Activated T-cell treated with anti-CD3 and anti-CD28 coated beads for 48 hours (primary cell): ENCODE measurements at regions not wholly inside any gene's neighbourhood (a gene's known extent, or its start where the extent isn't known, plus 50 kb on each side); places are given as distances from the start of the nearest gene placed in this dataset.

Source experiments
- DNase-seq: peaks from one replicate; pipeline ENCODE4 v3.0.0-alpha.2; 2020; ENCODE audit warnings: low read depth

DNA sequence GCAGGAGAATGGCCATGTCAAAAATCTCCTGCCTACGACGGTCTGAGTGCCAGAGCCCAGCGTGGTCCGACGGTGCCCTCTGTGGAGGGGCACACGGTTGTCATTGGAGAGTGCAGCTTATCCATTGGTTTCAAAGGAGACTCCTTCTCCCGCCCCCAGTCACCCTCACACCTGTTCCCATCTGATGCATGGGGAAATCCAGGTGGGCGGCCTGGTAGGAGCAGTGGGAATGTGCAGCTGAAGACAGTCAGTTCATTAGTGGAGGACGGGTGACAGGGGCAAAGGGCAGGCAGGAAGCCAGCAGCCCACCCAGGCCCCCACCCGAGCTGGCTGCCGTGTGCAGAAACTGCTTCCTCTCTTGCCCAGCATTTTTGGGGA lies 162.3 kb downstream of the IRF8 start:
- DNase-seq: no peak

- no peak for DNase-seq
Observed at GRCh38 chr16:86061721-86062120, 162.8 kb downstream of the IRF8 start.

DNA sequence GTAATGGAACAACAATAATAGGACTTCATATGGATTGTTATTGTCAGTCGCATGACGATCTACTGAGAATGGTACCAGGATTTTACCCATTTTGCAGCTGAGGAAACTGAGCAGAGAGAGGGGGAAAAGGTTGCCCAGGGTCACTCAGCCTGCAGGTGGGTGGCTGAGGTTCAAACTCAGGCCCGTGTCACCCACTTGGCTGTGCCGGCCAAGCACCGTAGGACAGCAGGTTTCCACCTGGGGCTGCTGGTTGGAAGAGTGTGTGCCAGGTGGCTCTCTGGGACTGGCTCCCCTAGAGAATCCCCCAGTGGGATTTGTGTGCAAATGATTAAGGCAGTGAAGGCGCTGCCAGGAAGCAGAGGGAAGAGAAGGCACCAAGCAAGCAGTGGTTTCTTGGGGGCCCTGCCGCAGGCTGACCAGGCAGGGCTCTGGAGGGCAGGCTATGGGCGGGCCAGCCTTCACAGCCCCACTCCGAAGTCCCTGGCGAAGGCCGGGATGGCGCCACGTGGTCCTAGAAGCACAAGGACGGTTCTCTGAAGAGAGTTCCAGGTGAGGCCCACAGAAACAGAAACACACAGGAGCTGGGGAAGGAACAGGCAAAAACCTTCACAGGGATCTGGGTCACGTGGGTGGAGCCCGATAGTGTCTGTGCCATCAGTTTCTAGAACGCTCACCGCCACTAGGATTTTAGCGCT lies 163.5 kb downstream of the IRF8 start:
- DNase-seq: no peak

DNA sequence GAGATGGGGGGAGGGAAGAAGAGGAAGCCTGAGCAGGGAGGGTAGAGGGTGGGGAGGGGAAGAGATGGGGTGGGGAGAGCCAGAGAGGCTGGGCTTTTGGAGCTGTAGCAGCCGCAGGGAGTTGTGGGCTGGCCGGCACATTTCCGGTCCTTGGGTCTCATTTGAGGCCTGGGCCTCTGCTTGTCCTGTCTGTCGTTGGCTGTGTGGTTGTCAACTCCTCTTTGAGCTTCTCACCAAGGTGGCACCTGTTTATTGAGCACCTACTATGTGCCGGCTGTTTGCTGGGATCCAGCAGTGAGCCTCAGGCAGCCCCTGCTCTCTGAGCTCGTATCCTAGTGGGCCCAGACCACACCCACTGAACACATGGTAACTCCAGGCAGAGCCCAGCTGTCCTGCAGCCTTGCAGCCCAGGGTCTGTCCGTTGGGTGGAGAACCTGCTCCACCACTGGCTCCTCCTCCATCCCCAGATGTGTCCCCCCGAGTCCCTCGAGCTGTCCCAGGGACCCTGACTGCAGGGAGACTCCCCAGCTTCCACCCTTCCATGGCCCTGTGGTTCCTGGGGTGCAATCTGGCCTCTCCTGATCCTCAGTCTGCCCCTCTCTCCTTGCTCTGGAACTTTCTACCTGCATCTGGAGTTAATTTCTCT lies 164.9 kb downstream of the IRF8 start:
- DNase-seq: no peak

DNA sequence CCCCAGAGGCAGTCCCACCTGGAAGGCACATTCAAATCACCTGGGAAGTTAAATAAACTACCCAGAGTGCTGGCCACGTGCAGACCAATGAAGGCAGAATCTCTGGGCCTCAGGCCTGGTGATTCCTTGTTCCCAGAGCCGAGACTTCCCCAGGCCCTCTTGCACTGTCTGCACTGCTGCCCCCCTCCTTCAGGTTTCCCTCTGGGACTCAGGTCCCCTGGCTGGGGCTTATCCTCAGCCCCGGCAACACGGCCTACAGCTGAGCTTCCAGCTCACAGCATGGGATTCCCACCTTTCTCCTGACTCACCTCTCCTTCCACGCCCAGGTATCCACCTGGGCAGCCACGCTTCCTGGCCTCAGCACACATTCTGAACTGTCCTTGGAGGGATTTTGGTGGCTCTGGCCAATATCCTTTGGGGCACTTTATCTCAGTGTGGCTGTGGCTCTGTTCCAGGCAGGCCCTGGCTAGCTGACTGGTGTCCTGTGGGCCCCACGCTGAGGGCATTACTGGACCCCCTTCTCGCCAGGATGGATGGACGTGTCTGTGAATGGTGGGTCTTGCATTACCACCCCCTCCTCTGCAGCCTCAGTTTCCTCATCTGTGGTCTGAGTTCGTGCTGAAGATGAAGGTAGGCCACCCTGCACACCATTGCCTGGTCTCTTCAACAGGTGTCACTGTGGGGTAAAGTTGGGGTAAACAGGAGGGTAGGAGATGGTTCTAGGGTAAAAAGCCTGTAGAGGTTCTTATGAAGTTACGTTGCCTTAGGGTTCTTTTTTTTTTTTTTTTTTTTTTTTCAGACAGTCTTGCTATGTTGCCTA lies 165.7 kb downstream of the IRF8 start:
- no peak for DNase-seq

GRCh38 chr16:86065711-86066110 lies 166.7 kb downstream of the IRF8 start:
- DNase-seq: no peak

DNA sequence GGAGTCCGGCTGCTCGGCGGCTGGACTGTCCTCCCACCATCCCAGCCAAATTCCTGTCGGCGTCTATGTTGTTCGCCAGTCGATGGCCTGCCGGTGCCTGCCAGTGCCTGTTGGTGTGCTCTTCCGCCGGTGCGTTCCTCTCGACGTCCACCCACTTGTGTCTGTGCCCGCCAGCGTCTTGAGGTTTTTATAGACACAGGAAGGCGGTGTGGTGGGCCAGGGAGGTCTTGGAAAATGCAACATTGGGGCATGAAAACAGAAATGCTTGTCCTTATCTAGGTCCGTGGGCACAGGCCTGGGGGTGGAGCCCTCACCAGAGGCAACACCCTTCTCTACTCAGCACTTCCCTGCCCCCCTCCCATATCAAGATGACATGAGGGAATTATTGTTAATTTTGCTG lies 167.8 kb downstream of the IRF8 start:
- DNase-seq: no peak

- no peak for DNase-seq
Observed at GRCh38 chr16:86067516-86067915, 168.6 kb downstream of the IRF8 start.

GRCh38 chr16:86067936-86068335 lies 169.0 kb downstream of the IRF8 start:
- no peak for DNase-seq

DNA sequence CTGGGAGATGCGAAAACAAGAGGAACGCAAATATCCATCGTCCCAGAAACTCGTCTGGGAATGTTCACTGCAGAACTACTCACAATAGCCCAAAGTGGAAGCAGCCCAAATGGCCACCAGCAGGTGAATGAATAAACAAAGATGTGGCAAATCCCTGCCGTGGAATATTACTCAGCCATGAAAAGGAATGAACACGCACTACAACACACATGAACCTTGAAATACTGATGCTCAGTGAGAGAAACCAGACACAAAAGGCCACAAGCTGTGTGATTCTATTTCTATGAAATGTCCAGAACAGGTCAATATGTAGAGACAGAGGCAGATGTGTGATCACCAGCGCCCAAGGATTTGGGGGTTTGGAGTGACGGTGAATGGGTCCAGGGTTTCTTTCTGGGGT lies 169.8 kb downstream of the IRF8 start:
- no peak for DNase-seq

DNA sequence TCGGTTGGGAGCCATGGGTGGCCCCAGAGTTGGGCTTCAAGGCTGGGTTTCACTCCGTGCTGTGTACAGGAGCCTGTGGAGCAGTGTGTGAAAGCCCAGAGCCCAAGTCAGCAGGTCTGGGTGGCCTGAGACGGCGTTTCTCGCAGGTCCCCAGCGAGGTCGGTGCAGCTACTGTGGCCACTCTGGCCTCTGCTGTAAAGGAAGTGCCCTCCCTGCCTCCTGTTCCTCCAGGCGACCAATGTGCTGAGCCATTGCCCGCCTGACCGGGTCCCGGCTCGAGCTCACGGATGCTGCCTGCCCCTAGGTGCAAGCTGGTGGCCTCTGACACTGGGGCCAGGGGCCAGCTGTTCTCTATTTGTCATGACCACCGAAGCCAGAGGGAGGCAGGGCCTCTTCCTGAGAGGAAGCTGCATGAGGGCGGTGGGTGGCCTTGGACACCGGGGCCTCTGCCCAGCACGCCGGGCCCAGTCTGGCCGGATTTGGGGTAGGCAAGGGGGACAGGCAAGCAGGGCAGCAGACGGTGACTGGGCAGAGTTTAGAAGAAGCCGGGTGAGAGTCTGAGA lies 170.9 kb downstream of the IRF8 start:
- no peak for DNase-seq

GRCh38 chr16:86070484-86070883 lies 171.5 kb downstream of the IRF8 start:
- DNase-seq: no peak

DNA sequence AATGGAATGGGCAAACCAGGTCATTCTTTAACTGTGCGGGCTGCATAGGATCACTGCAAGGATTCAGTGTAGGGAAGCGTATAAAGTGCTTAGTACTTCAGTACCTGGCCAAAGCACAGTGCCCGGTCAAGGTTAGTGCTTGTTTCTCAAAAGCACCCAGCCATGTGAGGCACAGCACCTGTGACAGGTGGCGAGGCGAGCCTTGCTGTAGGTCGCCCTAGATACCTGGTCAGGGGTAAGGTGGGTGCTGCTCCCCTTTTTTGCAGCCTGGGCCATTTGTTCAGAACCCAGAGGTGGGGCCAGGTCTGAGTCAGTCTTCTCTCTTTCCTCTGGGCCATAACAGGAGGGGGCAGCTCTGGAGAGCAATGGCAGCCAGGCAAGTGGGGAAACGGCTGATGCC lies 172.0 kb downstream of the IRF8 start:
- DNase-seq: no peak

DNA sequence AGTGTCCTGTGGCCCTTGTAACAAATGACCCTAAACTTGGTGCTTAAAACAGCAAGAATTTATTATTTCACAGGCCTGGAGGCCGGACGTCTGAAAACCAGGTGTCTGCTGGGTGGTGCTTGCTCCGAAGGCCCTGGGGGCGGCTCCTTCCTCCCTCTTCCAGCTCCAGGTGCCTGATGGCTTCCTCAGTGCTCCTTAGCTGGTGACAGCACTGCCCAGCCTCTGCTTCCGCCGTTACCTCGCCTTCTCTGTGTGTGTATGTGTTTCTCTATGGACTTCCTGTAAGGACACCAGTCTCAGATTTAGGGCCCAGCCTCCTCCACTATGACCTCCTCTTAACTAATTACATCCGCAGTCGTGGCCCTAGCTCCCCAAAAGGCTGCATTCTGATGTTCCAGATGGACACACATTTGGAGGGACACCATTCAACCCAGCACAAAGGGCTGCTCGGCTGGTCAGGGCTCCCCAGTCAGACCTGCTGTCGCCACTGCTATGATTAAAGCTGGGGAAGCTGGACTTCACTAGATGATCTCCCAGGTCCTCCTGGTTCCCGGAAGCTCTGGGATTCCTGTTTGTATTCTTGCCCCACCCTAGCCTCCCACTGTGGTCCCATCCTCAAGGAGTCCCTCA lies 172.8 kb downstream of the IRF8 start:
- no peak for DNase-seq

DNA sequence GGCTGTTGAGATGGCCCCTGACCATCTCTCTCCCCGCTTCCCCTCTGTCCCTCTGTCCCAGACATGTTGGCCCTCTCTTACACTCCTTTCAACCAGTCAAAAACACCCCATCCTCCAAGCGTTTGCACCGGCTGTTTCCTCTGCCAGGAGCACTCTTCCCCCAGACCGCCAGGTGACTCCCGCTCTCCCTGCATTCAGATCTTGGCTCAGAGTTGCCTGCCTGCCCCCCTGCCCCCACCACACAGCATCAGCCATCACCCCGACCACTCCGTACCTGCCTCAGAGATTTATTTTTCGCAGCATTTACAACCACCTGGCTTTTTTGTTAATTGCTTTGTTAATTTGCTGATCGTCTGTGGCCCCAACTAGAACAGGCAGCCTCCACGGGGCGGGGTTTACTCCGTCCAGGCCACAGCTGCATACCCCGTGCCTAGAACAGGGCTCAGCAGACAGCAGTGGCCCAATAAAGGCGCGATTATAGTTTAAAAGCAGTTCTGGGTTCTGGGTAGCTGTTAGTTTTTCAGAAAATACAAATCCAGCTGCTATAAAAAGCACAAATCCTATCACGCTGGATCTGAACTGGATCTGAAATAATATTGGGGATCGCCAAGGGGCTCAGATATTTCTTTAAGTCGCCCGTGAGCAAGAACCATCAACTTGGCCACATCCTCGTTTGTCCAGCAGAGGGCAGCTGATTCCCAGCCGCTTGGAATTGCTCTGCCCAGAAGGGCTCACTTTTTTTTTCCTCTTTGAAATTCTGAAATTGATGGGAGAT lies 173.6 kb downstream of the IRF8 start:
- DNase-seq: peak; percentile 13

GRCh38 chr16:86073103-86073625 lies 174.2 kb downstream of the IRF8 start:
- DNase-seq: no peak

DNA sequence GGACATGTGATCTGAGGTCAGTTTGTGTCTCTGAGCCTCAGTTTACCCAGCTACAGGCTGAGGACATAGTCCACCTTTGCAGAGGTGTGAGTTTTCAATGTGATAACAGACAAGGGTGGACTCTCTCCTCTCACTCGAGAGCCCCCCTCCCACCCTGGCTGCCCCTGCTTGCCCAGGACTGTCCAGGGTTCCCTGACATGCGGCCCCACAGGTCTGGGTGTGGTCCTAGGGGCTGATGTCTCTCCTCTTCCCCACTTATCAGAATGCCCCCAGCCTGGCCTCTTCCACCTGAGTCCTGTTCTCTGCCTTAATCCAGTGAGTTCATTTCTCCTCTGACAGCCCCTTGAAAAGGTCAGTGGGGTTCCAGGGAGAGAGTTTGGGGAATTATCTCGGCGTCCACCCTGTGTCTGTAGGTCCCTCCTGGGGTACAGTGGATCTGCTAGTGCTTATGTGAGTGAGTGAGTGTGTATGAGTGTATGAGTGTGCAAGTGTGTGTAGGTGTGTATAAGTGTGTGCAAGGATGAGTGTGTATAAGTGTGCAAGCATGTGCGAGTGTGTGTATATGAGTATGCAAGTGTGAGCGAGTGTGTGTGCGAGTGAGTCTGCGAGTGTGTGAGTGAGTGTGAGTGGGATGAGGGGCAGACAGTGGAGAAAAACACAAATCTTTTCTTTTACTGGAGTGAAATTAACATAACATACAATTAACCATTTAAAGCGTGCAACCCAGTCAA lies 175.0 kb downstream of the IRF8 start:
- DNase-seq: no peak

- DNase-seq: no peak
Observed at GRCh38 chr16:86074651-86075487, 175.9 kb downstream of the IRF8 start.

DNA sequence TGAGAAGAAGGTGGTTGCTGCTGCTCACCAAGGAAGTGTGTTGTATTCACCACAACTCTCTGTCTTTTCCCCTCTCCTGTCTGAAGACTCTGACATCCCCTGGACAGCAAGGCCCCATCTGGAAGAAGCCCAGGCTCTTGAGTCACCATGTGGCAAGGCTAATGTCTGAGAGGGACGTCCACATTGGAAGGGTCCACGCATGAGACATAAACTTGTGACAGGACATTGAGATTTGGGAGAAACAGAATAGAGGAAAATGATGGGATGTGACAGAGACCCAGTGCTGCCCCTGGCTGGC lies 176.5 kb downstream of the IRF8 start:
- no peak for DNase-seq

DNA sequence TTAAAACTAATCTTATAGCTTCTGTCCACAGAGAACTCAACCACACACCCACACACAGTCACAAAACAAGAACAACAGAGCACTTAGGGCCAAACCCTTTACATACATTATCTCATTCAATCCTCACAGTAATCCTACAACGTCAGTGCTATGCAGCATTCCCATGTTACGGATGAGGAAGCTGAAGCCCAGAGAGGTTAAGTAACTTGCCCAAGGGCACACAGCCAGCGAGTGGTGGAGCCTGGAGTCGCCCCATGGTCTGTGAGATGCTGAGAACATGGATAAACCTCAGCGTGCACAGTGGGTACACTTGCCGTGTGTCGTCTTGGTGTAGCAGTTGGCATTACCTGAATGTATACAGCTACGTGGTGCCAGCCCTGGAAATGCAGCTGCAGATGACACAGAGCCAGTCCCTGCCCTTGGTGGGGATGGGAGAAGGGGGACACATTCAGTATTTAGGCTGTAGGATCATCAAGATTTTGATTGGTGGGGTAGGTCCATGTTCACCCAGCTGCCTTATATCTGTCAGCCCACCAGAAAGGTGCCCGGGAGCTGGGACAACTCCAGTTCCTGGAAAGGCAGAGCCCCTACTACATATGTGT lies 177.0 kb downstream of the IRF8 start:
- DNase-seq: no peak
